OCI-LY1 (cell line): ENCODE measurements at regions not wholly inside any gene's neighbourhood (a gene's known extent, or its start where the extent isn't known, plus 50 kb on each side); places are given as distances from the start of the nearest gene placed in this dataset.
"Not testable (repeated sequence)": the region's sequence is repeated elsewhere in the genome, so short reads cannot be mapped to it uniquely, and the experiment has no call there.

ENCODE experiments used
- H2AFZ ChIP-seq: fragments of 200-600 bp; sonication (generic), shearing (Covaris generic); 2 replicates; pipeline ENCODE4 v1.6.0; 2014; ENCODE audit warnings: antibody characterized with exemption, mild to moderate bottlenecking, low read length
- H3F3A ChIP-seq: fragments of 200-600 bp; sonication (generic), shearing (Covaris generic); 2 replicates; pipeline ENCODE4 v1.6.0; 2014; ENCODE audit warnings: mild to moderate bottlenecking, antibody characterized with exemption, low read length, moderate library complexity; ENCODE audit not compliant: insufficient read depth
- H3K27ac ChIP-seq: fragments of 200-600 bp; sonication (generic); 2 replicates; pipeline ENCODE4 v1.5.1; 2014; ENCODE audit warnings: low read length, mixed run types, mild to moderate bottlenecking, low read depth; ENCODE audit not compliant: poor library complexity, severe bottlenecking
- H3K27me3 ChIP-seq: fragments of 200-600 bp; sonication (generic); 2 replicates; pipeline ENCODE4 v1.6.0; 2014; ENCODE audit warnings: antibody characterized with exemption, mild to moderate bottlenecking, low read length, moderate library complexity; ENCODE audit not compliant: insufficient read depth
- H3K36me3 ChIP-seq: fragments of 200-600 bp; sonication (generic); 2 replicates; pipeline ENCODE4 v1.6.1; 2014; ENCODE audit warnings: mild to moderate bottlenecking, antibody characterized with exemption, low read length, moderate library complexity, mixed read lengths; ENCODE audit not compliant: insufficient read depth
- H3K4me1 ChIP-seq: fragments of 200-600 bp; sonication (generic); 2 replicates; pipeline ENCODE4 v1.5.1; 2014; ENCODE audit warnings: mild to moderate bottlenecking, low read length, moderate library complexity; ENCODE audit not compliant: insufficient read depth, severe bottlenecking
- H3K4me2 ChIP-seq: fragments of 200-600 bp; sonication (generic), shearing (Covaris generic); 2 replicates; pipeline ENCODE4 v1.6.1; 2014; ENCODE audit warnings: low read length
- H3K4me3 ChIP-seq: fragments of 200-600 bp; sonication (generic); 2 replicates; pipeline ENCODE4 v1.5.1; 2014; ENCODE audit warnings: low read length, low read depth, mild to moderate bottlenecking, mixed read lengths; ENCODE audit not compliant: poor library complexity, severe bottlenecking
- H3K79me2 ChIP-seq: fragments of 200-600 bp; shearing (Covaris generic); 2 replicates; pipeline ENCODE4 v1.6.1; 2016; ENCODE audit warnings: mixed run types, low read length, mixed read lengths; ENCODE audit not compliant: insufficient read depth
- H3K9ac ChIP-seq: fragments of 200-600 bp; sonication (generic), shearing (Covaris generic); 2 replicates; pipeline ENCODE4 v1.6.1; 2014; ENCODE audit warnings: mild to moderate bottlenecking, low read length, mixed read lengths
- H3K9me2 ChIP-seq: fragments of 200-600 bp; sonication (generic), shearing (Covaris generic); 2 replicates; pipeline ENCODE4 v1.6.1; 2014; ENCODE audit warnings: low read depth, mild to moderate bottlenecking, low read length, mixed read lengths
- H3K9me3 ChIP-seq: fragments of 200-600 bp; shearing (Covaris generic); 2 replicates; pipeline ENCODE4 v1.6.1; 2014; ENCODE audit warnings: low read length, mixed read lengths
- H4K20me1 ChIP-seq: fragments of 200-600 bp; sonication (generic), shearing (Covaris generic); 2 replicates; pipeline ENCODE4 v1.6.0; 2016; ENCODE audit warnings: mild to moderate bottlenecking, low read length; ENCODE audit not compliant: insufficient read depth
- CTCF ChIP-seq: fragments of 200-600 bp; sonication (generic), shearing (Covaris generic); IDR thresholded peaks from 2 replicates; pipeline ENCODE4 v1.5.1; 2017; ENCODE audit warnings: mild to moderate bottlenecking, antibody characterized with exemption, low read length, moderate library complexity, mixed read lengths
- EZH2 ChIP-seq: fragments of 200-600 bp; sonication (generic), shearing (Covaris generic); IDR thresholded peaks from 2 replicates; pipeline ENCODE4 v1.8.0; 2017; ENCODE audit warnings: borderline replicate concordance, mixed run types, mild to moderate bottlenecking, antibody characterized with exemption, low read length, moderate library complexity, mixed read lengths

- H3K79me2 ChIP-seq, result no peaks in the 10 kb centered on the region
- H3K27ac ChIP-seq, result no peak overlapping the region
Observed at GRCh38 chr14:86756521-86757190, 1226.7 kb downstream of the FLRT2 start.

GRCh38 chr14:86750488-86750887, 1220.5 kb downstream of the FLRT2 start:
- H3K27ac ChIP-seq, H3K36me3 ChIP-seq, H3K79me2 ChIP-seq, H3K9me2 ChIP-seq, H3K9ac ChIP-seq, H3K27me3 ChIP-seq, H3K4me1 ChIP-seq, H4K20me1 ChIP-seq, H3K4me2 ChIP-seq, H3F3A ChIP-seq, H3K4me3 ChIP-seq, H3K9me3 ChIP-seq, H2AFZ ChIP-seq: not testable (repeated sequence)

More at GRCh38 chr14:86756521-86757190, 1226.7 kb downstream of the FLRT2 start:
- Histone ChIP-seq H3K9ac (no peak overlapping the region), H3K4me2 (no peak overlapping the region), H3K36me3 (no peaks in the 10 kb centered on the region), H3K9me3 (no peaks in the 10 kb centered on the region), H3K9me2 (no peaks in the 10 kb centered on the region), H3K4me1 (no peaks in the 10 kb centered on the region), H3F3A (no peaks in the 10 kb centered on the region), H3K27me3 (no peaks in the 10 kb centered on the region), H2AFZ (no peak overlapping the region), H4K20me1 (no peaks in the 10 kb centered on the region), H3K4me3 (no peak overlapping the region)
- no peak for TF ChIP-seq CTCF
- no peak for TF ChIP-seq EZH2

GRCh38 chr14:86739761-86740160, 1209.8 kb downstream of the FLRT2 start:
- H3K36me3 ChIP-seq, result no peaks in the 10 kb centered on the region
- H4K20me1 ChIP-seq, result no peaks in the 10 kb centered on the region
- H3K4me1 ChIP-seq, result no peaks in the 10 kb centered on the region
- no peaks in the 10 kb centered on the region for H3F3A ChIP-seq
- H3K9me3 ChIP-seq, result no peaks in the 10 kb centered on the region
- H3K9ac ChIP-seq, result no peak overlapping the region
- H3K79me2 ChIP-seq, result no peaks in the 10 kb centered on the region
- H3K27ac ChIP-seq, result no peak overlapping the region
- H2AFZ ChIP-seq, result no peak overlapping the region
- no peaks in the 10 kb centered on the region for H3K27me3 ChIP-seq
- H3K4me2 ChIP-seq, result no peak overlapping the region
- no peak overlapping the region for H3K4me3 ChIP-seq
- no peaks in the 10 kb centered on the region for H3K9me2 ChIP-seq
- TF ChIP-seq CTCF (no peak), EZH2 (no peak)

GRCh38 chr14:86731427-86731826, 1201.5 kb downstream of the FLRT2 start:
- not testable (repeated sequence) for H3K79me2 ChIP-seq, H3F3A ChIP-seq, H3K36me3 ChIP-seq, H4K20me1 ChIP-seq, H3K9me3 ChIP-seq, H3K9me2 ChIP-seq, H2AFZ ChIP-seq, H3K27ac ChIP-seq, H3K4me1 ChIP-seq, H3K9ac ChIP-seq, H3K4me3 ChIP-seq, H3K4me2 ChIP-seq, H3K27me3 ChIP-seq
